OCI-LY3 (cell line): ENCODE measurements at regions not wholly inside any gene's neighbourhood (a gene's known extent, or its start where the extent isn't known, plus 50 kb on each side); places are given as distances from the start of the nearest gene placed in this dataset.

Source experiments
- H2AFZ ChIP-seq: fragments of 200-600, 300-600 bp; shearing (Covaris generic); 2 replicates; pipeline ENCODE4 v1.6.0; 2014; ENCODE audit warnings: antibody characterized with exemption, low read depth, low read length
- H3K27ac ChIP-seq: fragments of 200-600, 300-600 bp; sonication (generic); 2 replicates; pipeline ENCODE4 v1.5.1; 2014; ENCODE audit warnings: mild to moderate bottlenecking, low read length, moderate library complexity, mixed read lengths
- H3K27me3 ChIP-seq: fragments of 200-600, 300-600 bp; sonication (generic); 2 replicates; pipeline ENCODE4 v1.6.1; 2014; ENCODE audit warnings: low read depth, low read length, mixed read lengths
- H3K36me3 ChIP-seq: fragments of 200-600, 300-600 bp; sonication (generic); replicated peaks from 2 replicates; pipeline ENCODE3; 2014; ENCODE audit warnings: low read depth, low read length, mixed read lengths
- H3K4me1 ChIP-seq: fragments of 300-600, 200-600 bp; sonication (generic); 2 replicates; pipeline ENCODE4 v1.6.1; 2014; ENCODE audit warnings: low read length, mixed read lengths
- H3K4me2 ChIP-seq: fragments of 200-600, 300-600 bp; sonication (generic); 2 replicates; pipeline ENCODE4 v1.6.1; 2014; ENCODE audit warnings: low read length, mixed read lengths
- H3K4me3 ChIP-seq: fragments of 300-600, 200-600 bp; sonication (generic); 2 replicates; pipeline ENCODE4 v1.5.1; 2014; ENCODE audit warnings: antibody characterized with exemption, mild to moderate bottlenecking, low read length, moderate library complexity
- H3K79me2 ChIP-seq: fragments of 300-600, 200-600 bp; shearing (Covaris generic); 2 replicates; pipeline ENCODE4 v1.6.1; 2014; ENCODE audit warnings: mild to moderate bottlenecking, low read length, mixed read lengths
- H3K9ac ChIP-seq: fragments of 300-600, 200-600 bp; shearing (Covaris generic); 2 replicates; pipeline ENCODE4 v1.6.0; 2014; ENCODE audit warnings: mild to moderate bottlenecking, low read length, moderate library complexity
- H3K9me3 ChIP-seq: fragments of 200-600, 300-600 bp; shearing (Covaris generic); 2 replicates; pipeline ENCODE4 v1.6.1; 2014; ENCODE audit warnings: low read length, mixed read lengths; ENCODE audit not compliant: insufficient read depth
- H4K20me1 ChIP-seq: fragments of 200-600, 300-600 bp; sonication (generic); 2 replicates; pipeline ENCODE4 v1.6.1; 2016; ENCODE audit warnings: low read length, mixed read lengths; ENCODE audit not compliant: insufficient read depth
- EZH2phosphoT487 ChIP-seq: fragments of 200-600 bp; shearing (Covaris generic); IDR thresholded peaks from 2 replicates; pipeline ENCODE4 v1.6.1; 2018; ENCODE audit warnings: antibody characterized with exemption, mixed run types, low read depth
- TF ChIP-seq, protein P1 (sequence below): fragments of 200-600, 300-600 bp; sonication (generic); IDR thresholded peaks from 2 replicates; pipeline ENCODE4 v1.5.1; 2014; ENCODE audit warnings: antibody characterized with exemption, low read length, low read depth

DNA sequence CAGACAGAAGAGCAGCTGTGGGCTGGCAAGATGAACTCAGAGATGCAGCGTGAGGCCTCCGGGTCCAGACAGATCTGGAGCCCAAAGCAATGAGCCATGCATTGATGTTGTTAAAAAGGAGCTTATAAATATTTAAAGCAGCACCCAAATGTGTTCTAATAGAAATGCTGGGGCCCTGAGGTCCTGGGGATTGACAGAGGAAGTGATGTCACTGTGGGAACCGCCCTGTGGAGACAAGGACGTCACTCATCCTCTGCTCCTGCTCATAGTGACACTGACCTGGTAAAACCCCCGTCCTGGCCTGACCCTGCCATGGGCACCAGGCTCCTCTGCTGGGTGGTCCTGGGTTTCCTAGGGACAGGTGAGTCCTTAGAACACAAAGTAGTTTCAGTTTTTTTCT is 197.0 kb upstream of the PRSS58 start:
- H3K79me2 ChIP-seq: no peaks in the 10 kb centered on the region
- no peak overlapping the region for H2AFZ ChIP-seq
- no peaks in the 10 kb centered on the region for H4K20me1 ChIP-seq
- H3K9me3 ChIP-seq: no peaks in the 10 kb centered on the region
- no peak overlapping the region for H3K27ac ChIP-seq
- H3K4me1 ChIP-seq: no peaks in the 10 kb centered on the region
- TF ChIP-seq, protein P1, sequence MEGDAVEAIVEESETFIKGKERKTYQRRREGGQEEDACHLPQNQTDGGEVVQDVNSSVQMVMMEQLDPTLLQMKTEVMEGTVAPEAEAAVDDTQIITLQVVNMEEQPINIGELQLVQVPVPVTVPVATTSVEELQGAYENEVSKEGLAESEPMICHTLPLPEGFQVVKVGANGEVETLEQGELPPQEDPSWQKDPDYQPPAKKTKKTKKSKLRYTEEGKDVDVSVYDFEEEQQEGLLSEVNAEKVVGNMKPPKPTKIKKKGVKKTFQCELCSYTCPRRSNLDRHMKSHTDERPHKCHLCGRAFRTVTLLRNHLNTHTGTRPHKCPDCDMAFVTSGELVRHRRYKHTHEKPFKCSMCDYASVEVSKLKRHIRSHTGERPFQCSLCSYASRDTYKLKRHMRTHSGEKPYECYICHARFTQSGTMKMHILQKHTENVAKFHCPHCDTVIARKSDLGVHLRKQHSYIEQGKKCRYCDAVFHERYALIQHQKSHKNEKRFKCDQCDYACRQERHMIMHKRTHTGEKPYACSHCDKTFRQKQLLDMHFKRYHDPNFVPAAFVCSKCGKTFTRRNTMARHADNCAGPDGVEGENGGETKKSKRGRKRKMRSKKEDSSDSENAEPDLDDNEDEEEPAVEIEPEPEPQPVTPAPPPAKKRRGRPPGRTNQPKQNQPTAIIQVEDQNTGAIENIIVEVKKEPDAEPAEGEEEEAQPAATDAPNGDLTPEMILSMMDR: no peak
- TF ChIP-seq EZH2phosphoT487: no peak
- no peak overlapping the region for H3K4me2 ChIP-seq
- no peak overlapping the region for H3K4me3 ChIP-seq
- peaks cover 29% of the 10 kb centered on the region for H3K27me3 ChIP-seq
- H3K9ac ChIP-seq: no peak overlapping the region
- H3K36me3 ChIP-seq: no peaks in the 10 kb centered on the region

GRCh38 chr7:142452791-142453190 is 194.9 kb upstream of the PRSS58 start:
- H3K27me3 ChIP-seq: peaks cover 34% of the 10 kb centered on the region
- H3K27ac ChIP-seq: no peak overlapping the region
- no peaks in the 10 kb centered on the region for H3K9me3 ChIP-seq
- H3K4me2 ChIP-seq: no peak overlapping the region
- no peaks in the 10 kb centered on the region for H4K20me1 ChIP-seq
- H3K4me1 ChIP-seq: no peaks in the 10 kb centered on the region
- no peak for TF ChIP-seq EZH2phosphoT487
- H2AFZ ChIP-seq: no peak overlapping the region
- H3K4me3 ChIP-seq: no peak overlapping the region
- H3K36me3 ChIP-seq: no peaks in the 10 kb centered on the region
- H3K79me2 ChIP-seq: no peaks in the 10 kb centered on the region
- H3K9ac ChIP-seq: no peak overlapping the region

- Histone ChIP-seq H3K27me3 (peaks cover 32% of the 10 kb centered on the region), H3K9ac (no peak overlapping the region), H3K4me1 (no peaks in the 10 kb centered on the region)
Measured at GRCh38 chr7:142451817-142452216, 194.0 kb upstream of the PRSS58 start.

DNA sequence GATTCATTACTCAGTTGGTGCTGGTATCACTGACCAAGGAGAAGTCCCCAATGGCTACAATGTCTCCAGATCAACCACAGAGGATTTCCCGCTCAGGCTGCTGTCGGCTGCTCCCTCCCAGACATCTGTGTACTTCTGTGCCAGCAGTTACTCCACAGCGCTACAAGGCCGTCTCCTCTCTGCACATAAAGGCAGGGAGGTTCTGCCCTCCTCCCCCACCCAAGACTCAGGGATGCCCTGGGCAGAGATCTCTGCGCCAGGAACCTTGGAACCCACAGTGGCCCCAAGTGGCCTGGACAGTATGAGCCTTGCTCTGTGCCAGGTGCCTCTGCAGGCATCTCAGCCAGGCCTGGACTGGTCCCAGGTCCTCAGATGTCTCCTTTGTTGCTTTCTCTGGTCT is 193.4 kb upstream of the PRSS58 start:
- peaks cover 28% of the 10 kb centered on the region for H3K27me3 ChIP-seq
- no peak overlapping the region for H3K4me2 ChIP-seq
- H3K4me1 ChIP-seq: no peaks in the 10 kb centered on the region

More at GRCh38 chr7:142451817-142452216, 194.0 kb upstream of the PRSS58 start:
- H3K79me2 ChIP-seq: no peaks in the 10 kb centered on the region
- no peak overlapping the region for H3K27ac ChIP-seq
- no peak overlapping the region for H3K4me2 ChIP-seq
- no peak for TF ChIP-seq EZH2phosphoT487
- TF ChIP-seq, protein P1: no peak
- no peaks in the 10 kb centered on the region for H3K36me3 ChIP-seq
- no peak overlapping the region for H2AFZ ChIP-seq
- H4K20me1 ChIP-seq: no peaks in the 10 kb centered on the region
- no peaks in the 10 kb centered on the region for H3K9me3 ChIP-seq
- no peak overlapping the region for H3K4me3 ChIP-seq

More for the DNA sequence above, 193.4 kb upstream of the PRSS58 start:
- Histone ChIP-seq H3K79me2 (no peaks in the 10 kb centered on the region), H2AFZ (no peak overlapping the region), H3K9me3 (no peaks in the 10 kb centered on the region), H3K36me3 (no peaks in the 10 kb centered on the region), H3K4me3 (no peak overlapping the region), H3K9ac (no peak overlapping the region), H4K20me1 (no peaks in the 10 kb centered on the region), H3K27ac (no peak overlapping the region)
- TF ChIP-seq, protein P1: no peak
- no peak for TF ChIP-seq EZH2phosphoT487
